ENCODE measurements at regions not wholly inside any gene's neighbourhood (a gene's known extent, or its start where the extent isn't known, plus 50 kb on each side); places are given as distances from the start of the nearest gene placed in this dataset.

- TF ChIP-seq POLR2A (IDR thresholded peaks at IDR 0.05) (no peak), CTCF (IDR thresholded peaks at IDR 0.05) (no peak), EP300 (IDR thresholded peaks at IDR 0.05) (no peak)
Measured at GRCh38 chr9:135400496-135400895, 79.1 kb upstream of the PPP1R26 start.
